ENCODE measurements at regions not wholly inside any gene's neighbourhood (a gene's known extent, or its start where the extent isn't known, plus 50 kb on each side); places are given as distances from the start of the nearest gene placed in this dataset.

GRCh38 chr5:89277816-89278215 is 394.8 kb upstream of the MEF2C start (continued):
- TF ChIP-seq E2F6 (IDR thresholded peaks at IDR 0.05) (no peak), CHD2 (IDR thresholded peaks at IDR 0.05; ENCODE audit: low read length) (no peak), JUN (IDR thresholded peaks at IDR 0.05; ENCODE audit: low read depth, low read length) (no peak), CREB1 (IDR thresholded peaks at IDR 0.05) (no peak), SUZ12 (IDR thresholded peaks at IDR 0.05; ENCODE audit: low read length) (no peak)
